D721Med (cell line): ENCODE measurements at regions not wholly inside any gene's neighbourhood (a gene's known extent, or its start where the extent isn't known, plus 50 kb on each side); places are given as distances from the start of the nearest gene placed in this dataset.

Experiments used
- DNase-seq: peaks from one replicate; pipeline ENCODE4 v3.0.0; 2011; ENCODE audit warnings: low spot score; ENCODE audit not compliant: insufficient read length
- FAIRE-seq: peaks from 2 replicates; lab custom pipeline; 2011; peaks lifted over from hg19 to GRCh38; lab: Jason Lieb, UNC
- TF ChIP-seq, protein P1 (sequence below): IDR thresholded peaks from 2 replicates; pipeline ENCODE4 v1.5.1; 2012; ENCODE audit warnings: mild to moderate bottlenecking, control low read depth; ENCODE audit not compliant: insufficient read depth; ENCODE audit errors: missing control alignments

DNA sequence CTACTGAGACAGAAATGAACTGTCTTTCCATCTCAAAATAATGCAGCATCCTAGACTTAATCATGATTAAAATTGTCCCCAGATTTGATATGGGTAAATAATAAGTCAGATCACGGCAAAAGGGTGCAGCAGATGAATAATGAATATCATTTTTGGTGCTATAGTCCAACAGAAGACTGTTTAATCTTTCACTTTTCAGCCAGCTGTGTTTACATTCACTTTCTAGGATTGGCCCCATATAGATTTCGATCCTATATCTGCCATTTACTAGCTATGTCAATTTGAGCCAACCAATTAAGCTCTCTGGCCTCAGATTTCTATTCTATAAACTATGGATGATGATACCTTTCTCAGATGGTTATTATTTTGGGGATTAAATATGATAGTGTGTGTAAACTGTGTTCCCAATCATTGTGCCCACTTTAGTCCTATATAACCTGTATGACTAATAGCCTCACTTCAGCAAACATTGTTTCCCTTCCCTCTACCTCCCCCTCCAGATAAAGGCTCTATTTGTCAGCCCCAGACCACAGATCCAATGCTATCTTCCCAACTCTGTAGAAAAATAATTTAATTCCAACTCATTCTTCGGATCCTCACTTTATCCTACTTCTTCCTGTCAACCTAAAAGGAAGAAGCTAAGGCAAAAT, 53.6 kb upstream of the NT5E start:
- FAIRE-seq = no peak
- DNase-seq = no peak
- TF ChIP-seq, protein P1, sequence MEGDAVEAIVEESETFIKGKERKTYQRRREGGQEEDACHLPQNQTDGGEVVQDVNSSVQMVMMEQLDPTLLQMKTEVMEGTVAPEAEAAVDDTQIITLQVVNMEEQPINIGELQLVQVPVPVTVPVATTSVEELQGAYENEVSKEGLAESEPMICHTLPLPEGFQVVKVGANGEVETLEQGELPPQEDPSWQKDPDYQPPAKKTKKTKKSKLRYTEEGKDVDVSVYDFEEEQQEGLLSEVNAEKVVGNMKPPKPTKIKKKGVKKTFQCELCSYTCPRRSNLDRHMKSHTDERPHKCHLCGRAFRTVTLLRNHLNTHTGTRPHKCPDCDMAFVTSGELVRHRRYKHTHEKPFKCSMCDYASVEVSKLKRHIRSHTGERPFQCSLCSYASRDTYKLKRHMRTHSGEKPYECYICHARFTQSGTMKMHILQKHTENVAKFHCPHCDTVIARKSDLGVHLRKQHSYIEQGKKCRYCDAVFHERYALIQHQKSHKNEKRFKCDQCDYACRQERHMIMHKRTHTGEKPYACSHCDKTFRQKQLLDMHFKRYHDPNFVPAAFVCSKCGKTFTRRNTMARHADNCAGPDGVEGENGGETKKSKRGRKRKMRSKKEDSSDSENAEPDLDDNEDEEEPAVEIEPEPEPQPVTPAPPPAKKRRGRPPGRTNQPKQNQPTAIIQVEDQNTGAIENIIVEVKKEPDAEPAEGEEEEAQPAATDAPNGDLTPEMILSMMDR = no peak

DNA sequence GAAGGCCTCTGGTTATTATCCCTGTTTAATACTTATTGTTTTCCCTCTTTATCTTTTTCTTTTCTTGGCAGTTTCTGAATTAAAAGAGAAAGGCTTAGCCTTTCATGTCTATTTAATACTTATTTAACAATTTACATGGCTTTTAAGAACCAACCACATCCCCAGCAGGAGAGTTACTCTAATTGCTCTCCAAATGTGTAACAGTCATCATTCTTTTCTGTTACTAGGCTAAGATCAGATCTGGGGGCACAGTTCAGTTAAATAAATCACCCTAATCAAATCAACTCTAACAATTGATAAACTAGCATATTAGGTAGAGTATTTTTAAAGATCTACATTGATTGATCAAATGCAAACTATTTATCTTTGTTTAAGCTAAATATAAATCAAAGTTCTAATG, 54.1 kb upstream of the NT5E start:
- TF ChIP-seq, protein P1 = no peak
- DNase-seq = no peak
- FAIRE-seq = no peak

DNA sequence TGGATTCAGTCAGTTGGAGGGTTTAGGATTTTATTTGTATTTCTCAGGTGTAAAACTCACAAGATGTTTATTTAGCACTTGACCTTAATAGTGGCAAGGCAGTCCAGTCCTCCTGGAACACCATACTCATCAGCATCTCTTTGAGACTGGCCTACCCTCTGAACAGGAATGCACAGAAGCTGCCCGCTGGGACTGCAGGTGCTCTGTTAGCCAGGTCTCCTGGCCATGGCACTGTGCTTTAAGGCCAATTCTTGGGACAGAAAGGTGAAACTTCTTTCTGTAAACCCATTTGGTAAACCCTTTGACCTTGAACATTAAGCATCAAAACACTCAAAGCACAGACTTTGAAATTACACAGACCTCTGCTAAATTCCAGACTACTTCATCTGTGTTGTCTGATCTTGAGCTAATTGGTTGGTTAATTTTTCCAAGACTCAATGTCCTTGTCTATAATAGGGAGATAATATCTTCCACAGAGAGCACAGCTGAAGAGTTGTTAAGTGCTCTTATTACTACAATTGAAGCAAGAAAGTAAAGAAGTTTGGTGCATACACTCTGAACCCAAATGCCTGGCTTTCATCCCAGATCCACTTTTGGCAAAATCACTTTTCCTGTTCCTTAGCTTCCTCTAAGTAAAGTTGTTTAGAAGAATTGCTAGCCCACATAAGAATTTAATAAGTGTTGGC, 54.9 kb upstream of the NT5E start:
- FAIRE-seq (no peak), DNase-seq (no peak)

DNA sequence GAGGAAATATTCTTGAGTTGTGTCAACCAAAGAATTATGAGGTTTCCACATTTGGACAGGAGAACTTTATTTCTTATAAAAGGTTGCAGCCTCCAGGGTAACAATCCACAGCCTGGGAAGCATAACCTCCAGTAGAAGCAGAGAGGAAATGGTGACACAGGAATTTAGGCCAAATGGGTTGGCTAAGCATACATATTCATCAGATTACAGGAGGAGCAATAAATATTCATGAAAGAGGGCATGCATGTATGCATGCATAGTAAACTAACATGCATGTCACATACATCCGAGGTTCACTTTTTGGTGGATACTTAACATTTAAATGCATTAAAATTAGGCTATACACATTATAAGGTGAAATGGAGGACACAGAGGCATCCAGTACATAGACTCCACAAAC, 55.7 kb upstream of the NT5E start:
- TF ChIP-seq, protein P1 = no peak
- DNase-seq (no peak), FAIRE-seq (no peak)

More for the DNA sequence above, 54.9 kb upstream of the NT5E start:
- TF ChIP-seq, protein P1 = no peak

DNA sequence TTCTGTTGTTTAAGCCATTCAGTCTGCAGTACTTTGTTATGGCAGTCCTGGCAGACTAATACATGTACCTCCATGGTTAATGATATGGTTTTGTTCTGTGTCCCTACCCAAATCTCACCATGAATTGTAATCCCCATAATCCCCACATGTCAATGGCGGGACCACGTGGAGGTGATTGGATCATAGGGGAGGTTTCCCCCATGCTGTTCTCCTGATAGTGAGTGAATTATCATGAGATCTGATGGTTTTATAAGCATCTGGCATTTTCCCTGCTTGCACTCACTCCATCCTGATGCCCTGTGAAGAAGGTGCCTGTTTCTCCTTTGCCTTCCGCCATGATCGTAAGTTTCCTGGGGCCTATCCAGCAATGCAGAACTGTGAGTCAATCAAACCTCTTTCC, 57.5 kb upstream of the NT5E start:
- TF ChIP-seq, protein P1 = no peak
- DNase-seq (no peak), FAIRE-seq (no peak)

DNA sequence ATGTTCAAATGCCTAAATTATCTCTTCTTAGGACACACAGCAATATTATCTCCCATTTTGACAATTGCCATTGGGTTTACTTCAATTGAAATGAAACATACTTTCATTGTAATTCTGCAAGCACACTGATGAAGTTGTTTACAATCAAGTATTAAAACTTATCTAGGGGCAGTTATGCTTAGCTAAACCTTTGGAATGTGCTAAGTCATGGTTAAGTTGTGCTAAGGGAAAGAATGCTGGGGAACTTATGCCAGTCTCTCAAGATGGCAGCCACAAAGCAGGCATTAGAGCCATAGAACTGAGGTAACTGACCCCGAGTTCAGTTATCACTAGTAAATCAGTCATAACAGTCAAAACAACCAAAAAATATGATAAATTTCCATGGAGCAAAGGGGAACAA, 59.1 kb upstream of the NT5E start:
- no peak for DNase-seq
- no peak for FAIRE-seq
- TF ChIP-seq, protein P1 = no peak
